SK-N-SH (cell line): ENCODE measurements at regions not wholly inside any gene's neighbourhood (a gene's known extent, or its start where the extent isn't known, plus 50 kb on each side); places are given as distances from the start of the nearest gene placed in this dataset.

Experiments used
- CTCF ChIA-PET: fragments of 300-600, 350-600 bp; formaldehyde crosslinking; extraction: SDS; loops from one replicate; lab custom pipeline; 2021; lab: Yijun Ruan, JAX
- POLR2A ChIA-PET: fragments of 350-600 bp; sonication (Branson Sonifier 250); formaldehyde crosslinking; extraction: SDS; loops from one replicate; lab custom pipeline; 2020; ENCODE audit warnings: antibody characterized with exemption, inconsistent platforms; lab: Yijun Ruan, JAX
- DNase-seq: peaks from one replicate; pipeline ENCODE4 v3.0.0; 2012
- H2AFZ ChIP-seq: fragments of 200-600 bp; sonication (generic); 2 replicates; pipeline ENCODE4 v1.8.1; 2016; ENCODE audit warnings: antibody characterized with exemption, mild to moderate bottlenecking, low read depth
- H3F3A ChIP-seq: fragments of 200-600 bp; sonication (generic); replicated peaks from 2 replicates; pipeline ENCODE3; 2016; ENCODE audit warnings: antibody characterized with exemption, mild to moderate bottlenecking; ENCODE audit not compliant: insufficient read depth
- H3K27ac ChIP-seq, 2 experiments: fragments of 200-500 bp in 1 of 2; fragments of 200-600 bp in 1 of 2; sonication (Bioruptor generic) in 1 of 2; sonication (generic), shearing (Covaris generic) in 1 of 2; 2 replicates each; pipeline versions ENCODE4 v1.5.1 to v1.6.1; 2014 to 2016; ENCODE audit warnings: low read depth in 2 of 2, inconsistent platforms in 1 of 2, low read length in 1 of 2, mild to moderate bottlenecking in 1 of 2, mixed read lengths in 1 of 2
- H3K27me3 ChIP-seq: fragments of 200-600 bp; sonication (generic), shearing (Covaris generic); 2 replicates; pipeline ENCODE4 v1.6.1; 2016; ENCODE audit warnings: mixed run types; ENCODE audit not compliant: insufficient read depth
- H3K36me3 ChIP-seq, 2 experiments: fragments of 200-500 bp in 1 of 2; fragments of 200-600 bp in 1 of 2; sonication (Bioruptor generic) in 1 of 2; sonication (generic) in 1 of 2; replicated peaks in 1 of 2; 2 replicates each; pipeline versions ENCODE3 to v1.5.1; 2014 to 2016; ENCODE audit warnings: low read length in 1 of 2, mild to moderate bottlenecking in 1 of 2; ENCODE audit not compliant: insufficient read depth in 2 of 2, control insufficient read depth in 1 of 2
- H3K4me1 ChIP-seq, 2 experiments: fragments of 200-500 bp in 1 of 2; fragments of 200-600 bp in 1 of 2; sonication (Bioruptor generic) in 1 of 2; sonication (generic), shearing (Covaris generic) in 1 of 2; 2 replicates each; pipeline versions ENCODE4 v1.5.1 to v1.6.1; 2014 to 2016; ENCODE audit warnings: low read depth in 1 of 2, low read length in 1 of 2, mixed run types in 1 of 2; ENCODE audit not compliant: insufficient read depth in 2 of 2, control insufficient read depth in 1 of 2
- H3K4me2 ChIP-seq: fragments of 200-600 bp; sonication (generic), shearing (Covaris generic); 2 replicates; pipeline ENCODE4 v1.6.1; 2017; ENCODE audit warnings: mixed run types
- H3K4me3 ChIP-seq, 2 experiments: fragments of 200-500 bp in 1 of 2; fragments of 200-600 bp in 1 of 2; sonication (Bioruptor generic) in 1 of 2; sonication (generic), shearing (Covaris generic) in 1 of 2; 2 replicates each; pipeline versions ENCODE4 v1.5.1 to v1.8.1; 2014 to 2016; ENCODE audit warnings: low read depth in 2 of 2, inconsistent platforms in 1 of 2, low read length in 1 of 2, mild to moderate bottlenecking in 1 of 2, mixed read lengths in 1 of 2, moderate library complexity in 1 of 2
- H3K79me2 ChIP-seq: fragments of 200-600 bp; sonication (generic); 2 replicates; pipeline ENCODE4 v1.8.1; 2017; ENCODE audit warnings: mild to moderate bottlenecking; ENCODE audit not compliant: insufficient read depth
- H3K9ac ChIP-seq: fragments of 200-600 bp; sonication (generic); 2 replicates; pipeline ENCODE4 v1.6.1; 2017; ENCODE audit warnings: mixed run types
- H3K9me2 ChIP-seq: fragments of 200-600 bp; sonication (generic); 2 replicates; pipeline ENCODE4 v1.6.1; 2017; ENCODE audit warnings: mixed run types
- H3K9me3 ChIP-seq: fragments of 200-600 bp; sonication (generic); 2 replicates; pipeline ENCODE4 v1.6.1; 2017; ENCODE audit warnings: mixed run types, mild to moderate bottlenecking, moderate library complexity
- H4K20me1 ChIP-seq: fragments of 200-600 bp; sonication (generic); 2 replicates; pipeline ENCODE4 v1.6.1; 2017; ENCODE audit warnings: mild to moderate bottlenecking, mixed run types; ENCODE audit not compliant: insufficient read depth
- CHD2 ChIP-seq: fragments of 150-350 bp; IDR thresholded peaks from 2 replicates; pipeline ENCODE4 v1.6.1; 2018; ENCODE audit warnings: low read length; ENCODE audit not compliant: partially characterized antibody
- CTCF ChIP-seq: fragments of 200-600 bp; sonication (generic); IDR thresholded peaks from 2 replicates; pipeline ENCODE4 v1.6.1; 2017; ENCODE audit warnings: antibody characterized with exemption, mild to moderate bottlenecking, moderate library complexity
- EZH2phosphoT487 ChIP-seq: fragments of 200-600 bp; sonication (generic); IDR thresholded peaks from 2 replicates; pipeline ENCODE4 v1.6.1; 2017; ENCODE audit warnings: low read depth, mixed run types, mild to moderate bottlenecking, antibody characterized with exemption, moderate library complexity, borderline replicate concordance
- FOSL2 ChIP-seq: IDR thresholded peaks from 2 replicates; pipeline ENCODE4 v1.4.0; 2012; ENCODE audit warnings: low read depth, mild to moderate bottlenecking, moderate library complexity, borderline replicate concordance
- FOXM1 ChIP-seq: IDR thresholded peaks from 2 replicates; pipeline ENCODE4 v1.4.0; 2012; ENCODE audit warnings: low read depth, mild to moderate bottlenecking
- GABPA ChIP-seq: IDR thresholded peaks from 2 replicates; pipeline ENCODE4 v1.4.0; 2012; ENCODE audit warnings: low read depth, mild to moderate bottlenecking
- GATA2 ChIP-seq: sonication (generic); formaldehyde crosslinking; IDR thresholded peaks from 2 replicates; pipeline ENCODE4 v1.5.0; 2020; ENCODE audit warnings: mild to moderate bottlenecking, missing genetic modification reagents
- NFIC ChIP-seq: IDR thresholded peaks from 2 replicates; pipeline ENCODE4 v1.4.0; 2012; ENCODE audit warnings: borderline replicate concordance
- NRF1 ChIP-seq: IDR thresholded peaks from 2 replicates; pipeline ENCODE4 v1.6.1; 2012; ENCODE audit warnings: low read depth, mild to moderate bottlenecking, low read length
- PBX3 ChIP-seq: IDR thresholded peaks from 2 replicates; pipeline ENCODE4; 2012
- POLR2AphosphoS5 ChIP-seq: IDR thresholded peaks from 2 replicates; pipeline ENCODE4 v1.6.1; 2012; ENCODE audit warnings: low read depth, low read length
- RAD21 ChIP-seq: IDR thresholded peaks from 2 replicates; pipeline ENCODE4 v1.6.1; 2012; ENCODE audit warnings: mild to moderate bottlenecking, low read length
- RFX5 ChIP-seq: IDR thresholded peaks from 2 replicates; pipeline ENCODE4 v1.6.1; 2012; ENCODE audit warnings: mild to moderate bottlenecking, improper control_type of control experiment, low read length
- RXRA ChIP-seq: IDR thresholded peaks from 2 replicates; pipeline ENCODE4 v1.4.0; 2012; ENCODE audit warnings: low read depth, mild to moderate bottlenecking, borderline replicate concordance
- SMC3 ChIP-seq: IDR thresholded peaks from 2 replicates; pipeline ENCODE4 v1.6.1; 2012; ENCODE audit warnings: low read depth, low read length, improper control_type of control experiment
- TAF1 ChIP-seq: IDR thresholded peaks from 2 replicates; pipeline ENCODE4 v1.6.1; 2012; ENCODE audit warnings: low read depth, mild to moderate bottlenecking, low read length, moderate library complexity, borderline replicate concordance
- TCF12 ChIP-seq: IDR thresholded peaks from 2 replicates; pipeline ENCODE4 v1.4.0; 2012
- TEAD4 ChIP-seq: IDR thresholded peaks from 2 replicates; pipeline ENCODE4 v1.4.0; 2012; ENCODE audit warnings: mild to moderate bottlenecking, borderline replicate concordance; ENCODE audit not compliant: insufficient read depth
- USF2 ChIP-seq: fragments of 150-350 bp; IDR thresholded peaks from 2 replicates; pipeline ENCODE4 v1.6.1; 2017; ENCODE audit warnings: antibody characterized with exemption, low read length, low read depth, borderline replicate concordance
- ZBTB33 ChIP-seq: IDR thresholded peaks from 2 replicates; pipeline ENCODE4 v1.4.0; 2012; ENCODE audit warnings: low read depth, borderline replicate concordance
- WGBS: methylation state at CpG from one replicate; pipeline ENCODE4 v1.1.6; 2017; ENCODE audit warnings: low lambda C conversion rate; 5-methylcytosine and 5-hydroxymethylcytosine counted together

GRCh38 chr7:86939197-86939814, 120.1 kb downstream of the ELAPOR2 start:
- CTCF ChIA-PET, result interaction anchor here (1.0 to 11.8 kb wide), 4 partner anchors 9 to 211 kb away, joined by 3 to 133 read pairs (median 4); partner anchors contain the start of genes DMTF1 and ELAPOR2
- TF ChIP-seq TAF1 (no peak), NFIC (no peak), RFX5 (no peak), USF2 (no peak), CHD2 (no peak), PBX3 (no peak), TEAD4 (no peak), ZBTB33 (no peak), GABPA (no peak), RXRA (no peak), NRF1 (no peak), RAD21 (peak; percentile 83), GATA2 (CRISPR knock-in tag) (no peak), CTCF (peak; percentile 91), POLR2AphosphoS5 (no peak), FOSL2 (no peak), SMC3 (peak; percentile 90), FOXM1 (no peak), TCF12 (peak; percentile 10; the same call in 1 of the 2 replicates), EZH2phosphoT487 (no peak)
- TF ChIP-seq, all 33 proteins: peak for 4
- no peak overlapping the region for H3K4me2 ChIP-seq

More at GRCh38 chr7:86939197-86939814, 120.1 kb downstream of the ELAPOR2 start:
- H3K9me3 ChIP-seq, result no peaks in the 10 kb centered on the region
- no peak overlapping the region for H3K9ac ChIP-seq
- no peak overlapping the region for H3K4me3 ChIP-seq
- H4K20me1 ChIP-seq, result no peaks in the 10 kb centered on the region
- no peaks in the 10 kb centered on the region for H3K79me2 ChIP-seq
- H3K27ac ChIP-seq, result no peak overlapping the region
- no peaks in the 10 kb centered on the region for H3K27me3 ChIP-seq
- H3K36me3 ChIP-seq, result peaks cover 20 to 72% of the 10 kb centered on the region in 2 experiments
- peaks cover 0 to 11% of the 10 kb centered on the region in 2 experiments; a peak in 2 of 4 replicates for H3K4me1 ChIP-seq
- no peaks in the 10 kb centered on the region for H3F3A ChIP-seq
- POLR2A ChIA-PET, result no interaction called here
- WGBS, result 29% methylated on average over 3 of the region's 3 CpGs
- no peak overlapping the region for H2AFZ ChIP-seq
- H3K9me2 ChIP-seq, result no peaks in the 10 kb centered on the region
- DNase-seq, result peak; percentile 36
